HUES6 (cell line): ENCODE measurements at regions not wholly inside any gene's neighbourhood (a gene's known extent, or its start where the extent isn't known, plus 50 kb on each side); places are given as distances from the start of the nearest gene placed in this dataset.

ENCODE experiments used
- H3K27ac ChIP-seq: 2 replicates; pipeline ENCODE4 v1.7.0; 2013; ENCODE audit warnings: low read depth, mild to moderate bottlenecking, low read length, inconsistent platforms
- H3K27me3 ChIP-seq: 2 replicates; pipeline ENCODE4 v1.6.1; 2013; ENCODE audit warnings: low read length; ENCODE audit not compliant: control insufficient read depth, insufficient read depth
- H3K36me3 ChIP-seq: 2 replicates; pipeline ENCODE4 v1.6.1; 2013; ENCODE audit warnings: low read length; ENCODE audit not compliant: control insufficient read depth, insufficient read depth
- H3K4me1 ChIP-seq: 2 replicates; pipeline ENCODE4 v1.6.1; 2013; ENCODE audit warnings: low read length; ENCODE audit not compliant: control insufficient read depth, insufficient read depth
- H3K4me3 ChIP-seq: 2 replicates; pipeline ENCODE4 v1.5.1; 2013; ENCODE audit warnings: low read depth, low read length
- H3K9ac ChIP-seq: one replicate; pipeline ENCODE4 v1.6.1; 2013; ENCODE audit warnings: mild to moderate bottlenecking, low read length
- H3K9me3 ChIP-seq: 2 replicates; pipeline ENCODE4 v1.6.1; 2013; ENCODE audit warnings: low read depth, low read length; ENCODE audit not compliant: control insufficient read depth, insufficient read depth

DNA sequence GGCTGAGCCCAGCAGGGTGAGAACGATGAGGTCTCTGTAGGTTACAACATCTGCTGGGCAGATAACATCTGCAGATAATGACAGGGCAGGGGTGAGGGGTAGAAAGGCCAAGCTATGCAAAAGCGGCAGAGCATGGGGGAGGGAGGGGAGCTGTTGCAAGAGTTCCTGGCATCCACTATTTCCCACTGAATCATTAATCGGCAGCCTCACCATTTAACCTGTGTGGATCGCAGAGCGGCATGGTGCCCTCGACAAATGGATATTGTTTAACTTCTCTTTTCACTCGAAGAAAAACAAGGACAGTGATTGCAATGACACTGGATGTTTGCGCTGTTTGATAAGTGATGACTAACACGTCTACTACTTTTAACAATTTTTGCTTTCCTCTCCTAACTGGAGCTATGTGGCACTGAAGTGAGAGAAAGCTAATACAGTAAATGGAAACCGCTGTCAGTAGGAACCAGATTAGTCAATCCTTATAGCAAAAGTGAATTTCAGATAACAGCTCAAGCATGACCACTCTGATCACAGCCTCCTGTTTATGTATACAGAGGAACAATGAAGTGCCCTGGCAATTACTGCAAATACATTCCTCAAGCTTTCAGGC lies 381.5 kb downstream of the TFAP2A start:
- Histone ChIP-seq H3K4me1 (no peaks in the 10 kb centered on the region), H3K9ac (no peak overlapping the region), H3K9me3 (no peaks in the 10 kb centered on the region), H3K4me3 (no peak overlapping the region), H3K36me3 (no peaks in the 10 kb centered on the region), H3K27me3 (0 out of 2 replicates have a peak, but pooled peaks cover 3% of the 10 kb centered on the region), H3K27ac (no peak overlapping the region)

GRCh38 chr6:10031617-10032016 lies 383.3 kb downstream of the TFAP2A start:
- Histone ChIP-seq H3K4me1 (no peaks in the 10 kb centered on the region), H3K27me3 (0 out of 2 replicates have a peak, but pooled peaks cover 3% of the 10 kb centered on the region), H3K9me3 (no peaks in the 10 kb centered on the region), H3K4me3 (no peak overlapping the region), H3K9ac (no peak overlapping the region), H3K36me3 (no peaks in the 10 kb centered on the region), H3K27ac (no peak overlapping the region)

GRCh38 chr6:10030942-10031537 lies 383.8 kb downstream of the TFAP2A start:
- H3K9me3 ChIP-seq, result no peaks in the 10 kb centered on the region
- H3K4me1 ChIP-seq, result no peaks in the 10 kb centered on the region
- H3K27ac ChIP-seq, result no peak overlapping the region

GRCh38 chr6:10028222-10028621 lies 386.7 kb downstream of the TFAP2A start:
- Histone ChIP-seq H3K27me3 (peaks cover 3% of the 10 kb centered on the region; the same call in 1 of the 2 replicates), H3K36me3 (no peaks in the 10 kb centered on the region), H3K9ac (no peak overlapping the region), H3K27ac (no peak overlapping the region), H3K9me3 (no peaks in the 10 kb centered on the region), H3K4me1 (no peaks in the 10 kb centered on the region), H3K4me3 (no peak overlapping the region)

More at GRCh38 chr6:10030942-10031537, 383.8 kb downstream of the TFAP2A start:
- H3K9ac ChIP-seq, result no peak overlapping the region
- H3K36me3 ChIP-seq, result no peaks in the 10 kb centered on the region
- H3K4me3 ChIP-seq, result no peak overlapping the region
- H3K27me3 ChIP-seq, result 0 out of 2 replicates have a peak, but pooled peaks cover 3% of the 10 kb centered on the region

DNA sequence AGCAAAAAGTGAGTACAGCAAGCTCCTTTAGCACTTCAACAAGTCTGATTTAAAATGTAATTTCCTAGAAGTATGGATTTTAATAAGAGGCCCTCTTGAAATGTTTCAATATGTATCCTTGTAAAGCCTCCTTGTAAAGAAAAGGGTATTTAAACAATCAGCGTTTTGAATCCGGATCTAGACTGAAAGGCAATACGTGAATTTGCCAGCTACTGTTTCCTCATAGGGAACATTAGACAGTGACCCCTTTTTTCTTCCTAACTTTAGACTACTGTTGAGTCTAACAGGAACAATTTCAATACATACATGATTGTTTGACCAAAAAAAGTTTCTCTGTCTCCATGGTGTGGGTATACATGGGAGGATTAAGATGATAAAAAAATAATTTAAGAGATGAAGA lies 395.0 kb downstream of the TFAP2A start:
- H3K4me3 ChIP-seq, result no peak overlapping the region
- H3K27me3 ChIP-seq, result no peaks in the 10 kb centered on the region; the same call in 1 of the 2 replicates
- H3K9me3 ChIP-seq, result no peaks in the 10 kb centered on the region
- H3K27ac ChIP-seq, result no peak overlapping the region
- no peaks in the 10 kb centered on the region for H3K4me1 ChIP-seq
- H3K9ac ChIP-seq, result no peak overlapping the region
- no peaks in the 10 kb centered on the region for H3K36me3 ChIP-seq

GRCh38 chr6:10014557-10014956 lies 400.3 kb downstream of the TFAP2A start:
- H3K36me3 ChIP-seq, result no peaks in the 10 kb centered on the region
- H3K4me1 ChIP-seq, result no peaks in the 10 kb centered on the region
- no peaks in the 10 kb centered on the region for H3K27me3 ChIP-seq
- H3K9me3 ChIP-seq, result peaks cover 3% of the 10 kb centered on the region; the same call in 1 of the 2 replicates
- no peak overlapping the region for H3K9ac ChIP-seq
- no peak overlapping the region for H3K4me3 ChIP-seq
- H3K27ac ChIP-seq, result no peak overlapping the region

- H3K9ac ChIP-seq, result no peak overlapping the region
- H3K4me3 ChIP-seq, result no peak overlapping the region
- no peak overlapping the region for H3K27ac ChIP-seq
- no peaks in the 10 kb centered on the region for H3K4me1 ChIP-seq
- no peaks in the 10 kb centered on the region for H3K9me3 ChIP-seq
- H3K36me3 ChIP-seq, result no peaks in the 10 kb centered on the region
- H3K27me3 ChIP-seq, result no peaks in the 10 kb centered on the region
Observed at GRCh38 chr6:10000551-10000950, 414.3 kb downstream of the TFAP2A start.

DNA sequence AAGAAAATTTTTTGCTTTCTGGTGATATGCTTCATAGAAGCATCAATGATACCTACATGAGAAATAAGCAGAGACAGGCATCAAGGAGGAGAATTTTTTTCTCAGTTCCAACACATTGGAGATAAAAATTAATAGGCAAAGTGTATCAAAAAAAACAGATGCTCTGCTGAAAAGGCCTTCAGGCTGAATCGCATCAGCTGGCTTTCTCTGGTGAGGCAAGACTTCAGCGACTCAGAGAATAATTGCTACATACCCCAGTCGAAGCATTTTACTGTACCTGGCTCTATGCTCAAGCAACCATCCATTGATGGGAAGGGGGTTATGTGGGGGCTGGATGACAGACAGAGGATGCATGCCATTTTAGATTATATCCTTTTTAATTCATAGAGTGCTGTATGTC lies 415.1 kb downstream of the TFAP2A start:
- Histone ChIP-seq H3K9ac (no peak overlapping the region), H3K4me1 (no peaks in the 10 kb centered on the region)

DNA sequence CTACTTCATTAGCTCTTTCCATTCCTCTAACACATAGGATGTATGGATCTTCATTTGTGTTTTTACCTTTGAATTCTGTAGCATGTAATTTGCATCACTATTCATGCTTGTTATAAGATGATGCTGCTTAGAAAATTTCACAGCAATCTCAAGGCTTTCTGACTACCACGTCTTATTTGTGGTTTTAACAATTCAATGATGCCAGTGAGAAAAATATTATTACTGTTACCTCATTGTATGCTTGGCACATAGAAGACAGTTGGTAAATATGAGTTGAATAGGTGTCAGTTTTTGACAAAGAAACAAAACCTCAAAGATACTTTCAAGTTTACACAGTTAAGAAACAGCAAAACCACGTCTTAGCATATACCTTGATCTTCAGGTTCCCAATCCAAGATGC lies 428.6 kb downstream of the TFAP2A start:
- Histone ChIP-seq H3K27me3 (no peaks in the 10 kb centered on the region), H3K4me3 (no peak overlapping the region), H3K9ac (no peak overlapping the region), H3K36me3 (no peaks in the 10 kb centered on the region), H3K9me3 (peaks cover 5% of the 10 kb centered on the region; the same call in 1 of the 2 replicates), H3K4me1 (no peaks in the 10 kb centered on the region), H3K27ac (no peak overlapping the region)

More for the DNA sequence above, 415.1 kb downstream of the TFAP2A start:
- no peak overlapping the region for H3K4me3 ChIP-seq
- no peak overlapping the region for H3K27ac ChIP-seq
- no peaks in the 10 kb centered on the region for H3K36me3 ChIP-seq
- H3K27me3 ChIP-seq, result no peaks in the 10 kb centered on the region
- H3K9me3 ChIP-seq, result no peaks in the 10 kb centered on the region

DNA sequence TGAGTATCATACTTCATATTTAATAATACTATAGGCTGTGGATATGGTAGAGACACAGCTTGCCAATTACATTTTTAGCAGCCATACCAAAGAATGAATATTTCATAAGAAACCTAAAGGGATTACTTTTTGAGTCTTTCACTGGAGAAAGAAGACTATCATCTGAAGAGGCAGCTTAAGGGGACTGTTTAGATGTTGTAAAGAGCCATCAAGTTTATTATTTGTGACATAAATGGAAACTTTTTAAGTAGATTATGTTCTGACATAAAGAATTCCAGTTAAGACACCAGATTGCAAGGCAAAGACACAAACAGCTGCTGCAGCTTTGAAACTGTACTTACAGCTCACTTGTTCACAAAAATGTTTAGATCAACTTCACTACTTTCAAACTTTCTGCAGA lies 429.4 kb downstream of the TFAP2A start:
- H3K4me3 ChIP-seq, result no peak overlapping the region
- no peaks in the 10 kb centered on the region for H3K27me3 ChIP-seq
- no peaks in the 10 kb centered on the region for H3K36me3 ChIP-seq

GRCh38 chr6:9984607-9985006 lies 430.3 kb downstream of the TFAP2A start:
- no peak overlapping the region for H3K4me3 ChIP-seq
- no peak overlapping the region for H3K27ac ChIP-seq
- no peak overlapping the region for H3K9ac ChIP-seq
- H3K9me3 ChIP-seq, result peaks cover 5% of the 10 kb centered on the region; the same call in 1 of the 2 replicates
- no peaks in the 10 kb centered on the region for H3K27me3 ChIP-seq
- H3K36me3 ChIP-seq, result no peaks in the 10 kb centered on the region
- H3K4me1 ChIP-seq, result no peaks in the 10 kb centered on the region

More for the DNA sequence above, 429.4 kb downstream of the TFAP2A start:
- Histone ChIP-seq H3K9me3 (peaks cover 5% of the 10 kb centered on the region; the same call in 1 of the 2 replicates), H3K4me1 (no peaks in the 10 kb centered on the region), H3K9ac (no peak overlapping the region), H3K27ac (no peak overlapping the region)
